CD4-positive, alpha-beta memory T cell (primary cell): ENCODE measurements at regions not wholly inside any gene's neighbourhood (a gene's known extent, or its start where the extent isn't known, plus 50 kb on each side); places are given as distances from the start of the nearest gene placed in this dataset.
A peak's percentile ranks its signal among the peaks of the same experiment; 100 is the strongest.
"Not testable (repeated sequence)": the region's sequence is repeated elsewhere in the genome, so short reads cannot be mapped to it uniquely, and the experiment has no call there.

Experiments
- CTCF ChIA-PET: fragments of 350-600 bp; sonication (Branson Sonifier 250); formaldehyde crosslinking; loops from one replicate; lab custom pipeline; 2021; ENCODE audit warnings: inconsistent platforms; ENCODE audit not compliant: partially characterized antibody; lab: Charles Lee
- POLR2A ChIA-PET: fragments of 350-600 bp; sonication (Branson Sonifier 250); formaldehyde crosslinking; loops from one replicate; lab custom pipeline; 2021; ENCODE audit not compliant: partially characterized antibody; lab: Charles Lee
- DNase-seq, 5 donors: peaks; one replicate each; pipeline versions ENCODE4 v3.0.0 to v3.0.0-alpha.2; 2020 to 2022; ENCODE audit warnings: mixed read lengths in 1 of 5
- H3K27ac ChIP-seq: one replicate; pipeline ENCODE4 v1.7.0; 2013; ENCODE audit warnings: low read depth, low read length
- H3K27me3 ChIP-seq: 2 replicates; pipeline ENCODE4 v1.7.0; 2013; ENCODE audit warnings: mild to moderate bottlenecking, low read length, moderate library complexity; ENCODE audit not compliant: insufficient read depth
- H3K36me3 ChIP-seq: 2 replicates; pipeline ENCODE4 v1.7.0; 2013; ENCODE audit warnings: mild to moderate bottlenecking, low read length, moderate library complexity; ENCODE audit not compliant: insufficient read depth
- H3K4me1 ChIP-seq: 2 replicates; pipeline ENCODE4 v1.7.0; 2013; ENCODE audit warnings: mild to moderate bottlenecking, low read length, moderate library complexity; ENCODE audit not compliant: insufficient read depth
- H3K4me3 ChIP-seq, 2 donors: one replicate each; pipeline ENCODE4 v1.7.0; 2013; ENCODE audit warnings: low read length in 2 of 2, mild to moderate bottlenecking in 1 of 2
- H3K9me3 ChIP-seq, 2 donors: one replicate each; pipeline ENCODE4 v1.7.0; 2013; ENCODE audit warnings: low read length in 2 of 2, control low read depth in 1 of 2; ENCODE audit not compliant: control insufficient read depth in 1 of 2
- H3K27ac Mint-ChIP-seq, 7 donors: one replicate each; pipeline ENCODE4 v1.8.0; 2020 to 2021; ENCODE audit warnings: mixed read lengths in 7 of 7, mild to moderate bottlenecking in 6 of 7, inconsistent platforms in 3 of 7, moderate library complexity in 3 of 7
- H3K27me3 Mint-ChIP-seq, 2 donors: one replicate each; pipeline ENCODE4 v1.8.0; 2020 to 2021; ENCODE audit warnings: mixed read lengths in 2 of 2
- H3K36me3 Mint-ChIP-seq, 2 donors: one replicate each; pipeline ENCODE4 v1.8.0; 2020 to 2021; ENCODE audit warnings: mixed read lengths in 2 of 2, inconsistent platforms in 1 of 2, mild to moderate bottlenecking in 1 of 2
- H3K4me1 Mint-ChIP-seq, 4 donors: one replicate each; pipeline ENCODE4 v1.8.0; 2020 to 2021; ENCODE audit warnings: mixed read lengths in 4 of 4, mild to moderate bottlenecking in 1 of 4
- H3K4me3 Mint-ChIP-seq, 8 donors: one replicate each; pipeline ENCODE4 v1.8.0; 2020 to 2021; ENCODE audit warnings: mixed read lengths in 8 of 8, mild to moderate bottlenecking in 7 of 8, moderate library complexity in 6 of 8, inconsistent platforms in 3 of 8
- H3K9me3 Mint-ChIP-seq, 8 donors: one replicate each; pipeline ENCODE4 v1.8.0; 2020 to 2021; ENCODE audit warnings: mixed read lengths in 8 of 8, mild to moderate bottlenecking in 5 of 8, inconsistent platforms in 3 of 8, moderate library complexity in 1 of 8
- intact Hi-C: fragments of 100-400 bp; cut with micrococcal nuclease; formaldehyde crosslinking; loops from one replicate; pipeline ENCODE4 v1.15.1; 2023

- no peak overlapping the region for H3K4me3 Mint-ChIP-seq
These were observed 63.2 kb upstream of the BCL6 start for GRCh38 chr3:187808527-187808895.

GRCh38 chr3:187809612-187809991 lies 64.3 kb upstream of the BCL6 start:
- H3K27ac Mint-ChIP-seq = no peak overlapping the region
- H3K4me3 Mint-ChIP-seq = no peak overlapping the region
- Histone ChIP-seq H3K36me3 (no peaks in the 10 kb centered on the region), H3K9me3 (no peaks in the 10 kb centered on the region), H3K4me1 (no peaks in the 10 kb centered on the region), H3K4me3 (no peak overlapping the region), H3K27ac (no peak overlapping the region), H3K27me3 (no peaks in the 10 kb centered on the region)
- H3K4me1 Mint-ChIP-seq = peaks cover 0 to 24% (median 3%) of the 10 kb centered on the region in 4 donors
- intact Hi-C loops = no loop called here
- H3K9me3 Mint-ChIP-seq = peaks cover 0 to 4% (median 0%) of the 10 kb centered on the region in 8 donors
- POLR2A ChIA-PET = no interaction called here
- H3K27me3 Mint-ChIP-seq = no peaks in the 10 kb centered on the region
- DNase-seq = no peak
- H3K36me3 Mint-ChIP-seq = no peaks in the 10 kb centered on the region
- CTCF ChIA-PET = no interaction called here

More at GRCh38 chr3:187808527-187808895, 63.2 kb upstream of the BCL6 start:
- Mint-ChIP-seq H3K9me3 (peaks cover 0 to 4% (median 0%) of the 10 kb centered on the region in 8 donors), H3K27ac (peak overlapping the region in 1 of 7 donors; percentile 25), H3K36me3 (no peaks in the 10 kb centered on the region), H3K4me1 (peaks cover 3 to 32% (median 9%) of the 10 kb centered on the region in 4 donors), H3K27me3 (no peaks in the 10 kb centered on the region)
- Histone ChIP-seq H3K9me3 (no peaks in the 10 kb centered on the region), H3K36me3 (no peaks in the 10 kb centered on the region), H3K27me3 (no peaks in the 10 kb centered on the region), H3K27ac (no peak overlapping the region), H3K4me3 (no peak overlapping the region), H3K4me1 (no peaks in the 10 kb centered on the region)
- intact Hi-C loops = no loop called here
- POLR2A ChIA-PET = interaction anchor here (1.2 kb wide), 1 partner anchor 8 kb away, joined by 3 read pairs; no protein-coding TSS in a partner anchor
- CTCF ChIA-PET = no interaction called here
- DNase-seq = no peak

- CTCF ChIA-PET = interaction anchor here (0.6 to 1.0 kb wide), 2 partner anchors 10 to 255 kb away, joined by 3 read pairs; no protein-coding TSS in a partner anchor
- intact Hi-C loops = no loop called here
- POLR2A ChIA-PET = no interaction called here
These were observed 64.8 kb upstream of the BCL6 start for GRCh38 chr3:187810021-187810446.

DNA sequence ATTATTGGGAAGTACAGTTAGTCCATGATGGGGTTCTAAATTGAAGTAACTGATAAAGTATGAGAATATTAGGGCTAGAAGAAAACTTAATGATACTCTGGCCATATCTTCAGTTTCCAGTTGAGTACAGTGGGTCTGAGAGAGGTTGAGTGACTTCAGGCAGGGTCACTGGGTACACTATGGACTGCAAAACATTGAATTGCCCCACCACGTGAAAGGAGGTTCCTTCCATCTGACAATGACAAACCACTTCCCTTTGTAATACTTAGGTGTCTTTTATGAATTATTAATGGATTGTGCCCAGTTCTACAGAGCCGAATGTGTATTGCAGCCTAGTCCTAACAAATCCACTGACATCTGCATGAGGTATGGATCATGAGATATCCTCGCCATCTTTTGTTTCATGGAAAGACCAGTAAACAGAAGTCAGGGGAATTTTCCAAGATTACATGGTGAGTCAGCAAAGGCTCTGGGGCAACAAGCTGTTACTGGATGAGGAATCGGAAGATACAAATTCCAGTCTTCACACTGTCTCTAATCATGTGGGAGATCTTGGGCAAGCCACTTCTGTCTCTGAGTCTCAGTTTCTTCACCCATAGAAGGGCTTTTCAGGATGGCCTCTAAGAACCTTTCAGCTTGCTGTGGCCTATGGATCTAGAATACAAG lies 66.5 kb upstream of the BCL6 start:
- DNase-seq = no peak
- Histone ChIP-seq H3K9me3 (no peaks in the 10 kb centered on the region), H3K4me3 (no peak overlapping the region), H3K27ac (no peak overlapping the region), H3K4me1 (no peaks in the 10 kb centered on the region), H3K36me3 (no peaks in the 10 kb centered on the region), H3K27me3 (no peaks in the 10 kb centered on the region)
- Mint-ChIP-seq H3K9me3 (peaks cover 0 to 1% (median 0%) of the 10 kb centered on the region in 8 donors), H3K36me3 (no peaks in the 10 kb centered on the region), H3K4me1 (peaks cover 0 to 7% (median under 1%) of the 10 kb centered on the region in 4 donors), H3K4me3 (no peak overlapping the region), H3K27ac (peak overlapping the region in 1 of 7 donors; percentile 42), H3K27me3 (no peaks in the 10 kb centered on the region)
- intact Hi-C loops = no loop called here
- CTCF ChIA-PET = no interaction called here
- POLR2A ChIA-PET = no interaction called here

More at GRCh38 chr3:187810021-187810446, 64.8 kb upstream of the BCL6 start:
- H3K9me3 Mint-ChIP-seq = peaks cover 0 to 4% (median 0%) of the 10 kb centered on the region in 8 donors
- H3K9me3 ChIP-seq = no peaks in the 10 kb centered on the region
- H3K4me1 ChIP-seq = no peaks in the 10 kb centered on the region
- H3K27ac ChIP-seq = no peak overlapping the region
- H3K27me3 Mint-ChIP-seq = no peaks in the 10 kb centered on the region
- no peak overlapping the region for H3K4me3 ChIP-seq
- H3K36me3 ChIP-seq = no peaks in the 10 kb centered on the region
- H3K27me3 ChIP-seq = no peaks in the 10 kb centered on the region
- H3K36me3 Mint-ChIP-seq = no peaks in the 10 kb centered on the region
- no peak for DNase-seq
- H3K4me1 Mint-ChIP-seq = peaks cover 0 to 20% (median under 1%) of the 10 kb centered on the region in 4 donors
- H3K27ac Mint-ChIP-seq = peak overlapping the region in 1 of 7 donors; percentile 1
- no peak overlapping the region for H3K4me3 Mint-ChIP-seq

GRCh38 chr3:187812496-187812895 lies 67.2 kb upstream of the BCL6 start:
- H3K4me3 ChIP-seq = no peak overlapping the region
- Mint-ChIP-seq H3K27ac (no peak overlapping the region), H3K36me3 (peaks cover 0 to 1% of the 10 kb centered on the region in 2 donors), H3K9me3 (peaks cover 0 to 2% (median 0%) of the 10 kb centered on the region in 8 donors), H3K4me1 (peaks cover 0 to 2% (median 0%) of the 10 kb centered on the region in 4 donors), H3K4me3 (no peak overlapping the region), H3K27me3 (no peaks in the 10 kb centered on the region)
- H3K4me1 ChIP-seq = no peaks in the 10 kb centered on the region
- no peak for DNase-seq
- H3K27me3 ChIP-seq = no peaks in the 10 kb centered on the region
- H3K27ac ChIP-seq = no peak overlapping the region
- intact Hi-C loops = no loop called here
- H3K9me3 ChIP-seq = no peaks in the 10 kb centered on the region
- POLR2A ChIA-PET = no interaction called here
- H3K36me3 ChIP-seq = no peaks in the 10 kb centered on the region
- CTCF ChIA-PET = no interaction called here

DNA sequence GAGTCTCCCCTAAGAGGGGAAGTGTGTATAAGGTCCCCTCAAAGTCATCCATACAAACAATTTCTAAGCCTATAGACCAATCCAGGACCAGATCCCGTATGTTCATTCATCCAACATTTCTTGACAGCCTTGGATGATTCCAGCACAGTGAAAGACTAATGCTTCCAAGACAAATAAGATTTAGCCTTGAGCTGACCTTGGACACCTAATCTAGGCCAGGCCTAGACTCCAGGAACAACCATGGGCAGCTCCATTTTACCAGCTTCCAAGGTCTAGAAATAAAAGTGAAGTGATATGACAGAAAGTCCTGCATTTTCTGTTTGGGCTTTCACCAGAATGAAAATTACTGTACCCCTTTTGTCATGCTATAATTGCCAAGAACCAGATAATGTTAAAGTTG lies 67.9 kb upstream of the BCL6 start:
- no peak overlapping the region for H3K27ac ChIP-seq
- peaks cover 0 to 2% (median 0%) of the 10 kb centered on the region in 4 donors for H3K4me1 Mint-ChIP-seq
- no peaks in the 10 kb centered on the region for H3K27me3 Mint-ChIP-seq
- ChIA-PET POLR2A (no interaction called here), CTCF (no interaction called here)
- intact Hi-C loops = no loop called here
- peaks cover 0 to 5% of the 10 kb centered on the region in 2 donors for H3K36me3 Mint-ChIP-seq
- H3K9me3 Mint-ChIP-seq = peaks cover 0 to 9% (median 0%) of the 10 kb centered on the region in 8 donors
- H3K4me3 ChIP-seq = no peak overlapping the region
- no peak overlapping the region for H3K27ac Mint-ChIP-seq
- no peaks in the 10 kb centered on the region for H3K9me3 ChIP-seq
- no peak overlapping the region for H3K4me3 Mint-ChIP-seq
- no peaks in the 10 kb centered on the region for H3K36me3 ChIP-seq
- no peak for DNase-seq
- no peaks in the 10 kb centered on the region for H3K27me3 ChIP-seq
- no peaks in the 10 kb centered on the region for H3K4me1 ChIP-seq

DNA sequence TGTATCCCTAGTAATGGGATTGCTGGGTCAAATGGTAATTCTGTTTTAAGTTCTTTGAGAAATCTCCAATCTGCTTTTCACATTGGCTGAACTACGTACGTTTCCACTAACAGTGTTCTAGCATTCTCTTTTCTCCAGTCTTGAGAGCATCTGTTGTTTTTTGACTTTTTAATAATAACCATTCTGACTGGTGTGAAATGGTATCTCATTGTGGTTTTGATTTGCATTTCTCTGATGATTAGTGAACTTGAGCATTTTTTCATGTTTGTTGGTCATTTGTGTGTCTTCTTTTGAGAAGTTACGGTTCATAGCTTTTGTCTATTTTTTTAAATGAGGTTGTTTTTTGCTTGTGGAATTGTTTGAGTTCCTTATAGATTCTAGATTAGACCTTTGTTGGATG lies 72.5 kb upstream of the BCL6 start:
- POLR2A ChIA-PET, H3K9me3 ChIP-seq, H3K27ac ChIP-seq, DNase-seq, CTCF ChIA-PET, H3K9me3 Mint-ChIP-seq, H3K36me3 ChIP-seq, intact Hi-C loops, H3K4me1 ChIP-seq, H3K36me3 Mint-ChIP-seq, H3K27me3 Mint-ChIP-seq, H3K4me3 Mint-ChIP-seq, H3K27me3 ChIP-seq, H3K4me3 ChIP-seq: not testable (repeated sequence)
- Mint-ChIP-seq H3K4me1 (peaks cover 9 to 13% (median 10%) of the 10 kb centered on the region in 4 donors), H3K27ac (peak overlapping the region in 1 of 7 donors; percentile 39)
